ENCODE measurements at regions not wholly inside any gene's neighbourhood (a gene's known extent, or its start where the extent isn't known, plus 50 kb on each side); places are given as distances from the start of the nearest gene placed in this dataset.

DNA sequence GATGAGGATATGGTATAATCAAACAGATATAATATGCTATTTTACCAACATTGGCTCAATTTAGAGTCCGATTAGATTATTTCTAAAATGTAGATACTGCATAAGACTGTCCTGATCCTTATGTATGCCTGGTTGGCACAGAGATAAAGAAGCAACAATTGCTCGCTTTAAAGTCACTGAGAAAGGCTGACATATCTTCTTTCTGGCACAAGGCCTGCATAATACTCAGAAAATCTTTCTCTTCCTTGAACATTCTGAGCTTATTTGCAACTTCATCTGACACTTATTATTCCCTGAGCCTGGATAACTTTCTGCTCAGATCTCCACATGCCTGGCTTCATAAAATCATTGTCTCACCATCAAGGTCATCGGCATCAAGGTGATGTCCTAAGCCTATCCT, 219.3 kb upstream of the CDH9 start:
- Histone ChIP-seq H4K20me1 (replicated peaks; ENCODE audit: control insufficient read depth, extremely low read depth, insufficient read depth, low read length) (no peaks in the 10 kb centered on the region), H2AFZ (ENCODE audit: low read depth, low read length) (no peak overlapping the region), H3K27ac (ENCODE audit: insufficient read depth, low read depth, low read length) (no peak overlapping the region), H3K9me3 (replicated peaks; ENCODE audit: control insufficient read depth, insufficient read depth, low read length) (no peaks in the 10 kb centered on the region), H3K4me3 (replicated peaks in 1 of 3; ENCODE audit: insufficient read depth in 1 of 3, low read depth in 1 of 3, low read length in 3 of 3) (no peak overlapping the region), H3K4me1 (ENCODE audit: control insufficient read depth, extremely low read depth, insufficient read depth, low read length) (no peaks in the 10 kb centered on the region), H3K9me1 (replicated peaks; ENCODE audit: control insufficient read depth, extremely low read depth, insufficient read depth, low read length) (no peaks in the 10 kb centered on the region), H3K27me3 (ENCODE audit: control insufficient read depth in 2 of 2, insufficient read depth in 2 of 2, low read length in 2 of 2) (no peaks in the 10 kb centered on the region), H3K36me3 (ENCODE audit: control insufficient read depth in 2 of 2, extremely low read depth in 1 of 2, insufficient read depth in 2 of 2, low read length in 2 of 2) (no peaks in the 10 kb centered on the region), H3K79me2 (ENCODE audit: control insufficient read depth, insufficient read depth, low read length) (no peaks in the 10 kb centered on the region), H3K9ac (replicated peaks; ENCODE audit: extremely low read depth, insufficient read depth, low read length) (no peak overlapping the region), H3K4me2 (ENCODE audit: insufficient read depth, low read length) (no peak overlapping the region)
- intact Hi-C loops (cut with micrococcal nuclease) (no loop called here), dilution Hi-C loops (cut with MboI; ENCODE audit: extremely low pct_ligation_motif_present, low sequenced_read_pairs) (no loop called here)
- POLR2A ChIA-PET = no interaction called here
- CTCF ChIA-PET = no interaction called here
- FAIRE-seq (no peak), DNase-seq (ENCODE audit: low read depth, low spot score) (no peak)
- no peak for TF ChIP-seq MYC (IDR thresholded peaks at IDR 0.05; ENCODE audit: low read depth, low read length)
- TF ChIP-seq, protein P1, sequence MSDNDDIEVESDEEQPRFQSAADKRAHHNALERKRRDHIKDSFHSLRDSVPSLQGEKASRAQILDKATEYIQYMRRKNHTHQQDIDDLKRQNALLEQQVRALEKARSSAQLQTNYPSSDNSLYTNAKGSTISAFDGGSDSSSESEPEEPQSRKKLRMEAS (IDR thresholded peaks at IDR 0.05; ENCODE audit: insufficient read depth, insufficient read length) = no peak
- no peak for TF ChIP-seq GATA2 (IDR thresholded peaks at IDR 0.05; ENCODE audit: insufficient read depth, insufficient read length, low read depth, low read length)
- no peak for TF ChIP-seq EZH2 (IDR thresholded peaks at IDR 0.05; ENCODE audit: borderline replicate concordance, low read depth, low read length, severe bottlenecking)
- TF ChIP-seq POLR2A (IDR thresholded peaks at IDR 0.05; ENCODE audit: low read depth, low read length) = no peak
- TF ChIP-seq FOS (IDR thresholded peaks at IDR 0.05; ENCODE audit: borderline replicate concordance, insufficient read depth, low read length) = no peak
- no peak for TF ChIP-seq JUN (IDR thresholded peaks at IDR 0.05; ENCODE audit: borderline replicate concordance, insufficient read depth, insufficient read length, low read depth)
- no peak for TF ChIP-seq POLR2AphosphoS5 (IDR thresholded peaks at IDR 0.05; ENCODE audit: insufficient read depth, low read depth, low read length)
- TF ChIP-seq, protein P2, sequence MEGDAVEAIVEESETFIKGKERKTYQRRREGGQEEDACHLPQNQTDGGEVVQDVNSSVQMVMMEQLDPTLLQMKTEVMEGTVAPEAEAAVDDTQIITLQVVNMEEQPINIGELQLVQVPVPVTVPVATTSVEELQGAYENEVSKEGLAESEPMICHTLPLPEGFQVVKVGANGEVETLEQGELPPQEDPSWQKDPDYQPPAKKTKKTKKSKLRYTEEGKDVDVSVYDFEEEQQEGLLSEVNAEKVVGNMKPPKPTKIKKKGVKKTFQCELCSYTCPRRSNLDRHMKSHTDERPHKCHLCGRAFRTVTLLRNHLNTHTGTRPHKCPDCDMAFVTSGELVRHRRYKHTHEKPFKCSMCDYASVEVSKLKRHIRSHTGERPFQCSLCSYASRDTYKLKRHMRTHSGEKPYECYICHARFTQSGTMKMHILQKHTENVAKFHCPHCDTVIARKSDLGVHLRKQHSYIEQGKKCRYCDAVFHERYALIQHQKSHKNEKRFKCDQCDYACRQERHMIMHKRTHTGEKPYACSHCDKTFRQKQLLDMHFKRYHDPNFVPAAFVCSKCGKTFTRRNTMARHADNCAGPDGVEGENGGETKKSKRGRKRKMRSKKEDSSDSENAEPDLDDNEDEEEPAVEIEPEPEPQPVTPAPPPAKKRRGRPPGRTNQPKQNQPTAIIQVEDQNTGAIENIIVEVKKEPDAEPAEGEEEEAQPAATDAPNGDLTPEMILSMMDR (IDR thresholded peaks at IDR 0.05; ENCODE audit: extremely low read depth in 1 of 2, insufficient read depth in 1 of 2, low read depth in 1 of 2, low read length in 2 of 2) = no peak
- no TSS peak for BruUV-seq (replicated peaks)

Measured in endothelial cell of umbilical vein (primary cell).